Panc1 (cell line): ENCODE measurements at regions not wholly inside any gene's neighbourhood (a gene's known extent, or its start where the extent isn't known, plus 50 kb on each side); places are given as distances from the start of the nearest gene placed in this dataset.

Experiments
- CTCF ChIP-seq: fragments of 450-650 bp; IDR thresholded peaks from 2 replicates; pipeline ENCODE4 v1.5.1; 2017; ENCODE audit warnings: mild to moderate bottlenecking
- REST ChIP-seq, 2 experiments: IDR thresholded peaks; 2 replicates each; pipeline ENCODE4 v1.6.1; 2011 to 2012; ENCODE audit warnings: low read depth in 2 of 2, control low read depth in 1 of 2, low read length in 1 of 2, mild to moderate bottlenecking in 1 of 2, moderate library complexity in 1 of 2; ENCODE audit not compliant: insufficient read depth in 1 of 2

- TF ChIP-seq CTCF (no peak; the same call in 1 of the 2 replicates), REST (IDR thresholded peaks at IDR 0.05; ENCODE audit: insufficient read depth in 1 of 2, low read depth in 2 of 2, low read length in 1 of 2) (no peak)
Measured at GRCh38 chr2:67466734-67467133, 69.6 kb downstream of the ETAA1 start.
